Neural progenitor cell (in vitro differentiated cells): ENCODE measurements at regions not wholly inside any gene's neighbourhood (a gene's known extent, or its start where the extent isn't known, plus 50 kb on each side); places are given as distances from the start of the nearest gene placed in this dataset.

Experiments used
- CTCF ChIP-seq: fragments of 200-600 bp; sonication (generic); IDR thresholded peaks from 2 replicates; pipeline ENCODE4 v1.5.1; 2017; ENCODE audit warnings: antibody characterized with exemption, mild to moderate bottlenecking
- EZH2 ChIP-seq: fragments of 200-600 bp; sonication (generic); IDR thresholded peaks from 2 replicates; pipeline ENCODE4 v1.6.1; 2017; ENCODE audit warnings: antibody characterized with exemption, mild to moderate bottlenecking, moderate library complexity
- EZH2phosphoT487 ChIP-seq: fragments of 200-600 bp; sonication (generic); IDR thresholded peaks from 2 replicates; pipeline ENCODE4 v1.6.1; 2017; ENCODE audit warnings: antibody characterized with exemption

- TF ChIP-seq CTCF, result no peak
- no peak for TF ChIP-seq EZH2
- TF ChIP-seq EZH2phosphoT487, result no peak
Measured at GRCh38 chr1:87642581-87643221, 314.0 kb downstream of the LMO4 start.
